ENCODE measurements at regions not wholly inside any gene's neighbourhood (a gene's known extent, or its start where the extent isn't known, plus 50 kb on each side); places are given as distances from the start of the nearest gene placed in this dataset.

DNA sequence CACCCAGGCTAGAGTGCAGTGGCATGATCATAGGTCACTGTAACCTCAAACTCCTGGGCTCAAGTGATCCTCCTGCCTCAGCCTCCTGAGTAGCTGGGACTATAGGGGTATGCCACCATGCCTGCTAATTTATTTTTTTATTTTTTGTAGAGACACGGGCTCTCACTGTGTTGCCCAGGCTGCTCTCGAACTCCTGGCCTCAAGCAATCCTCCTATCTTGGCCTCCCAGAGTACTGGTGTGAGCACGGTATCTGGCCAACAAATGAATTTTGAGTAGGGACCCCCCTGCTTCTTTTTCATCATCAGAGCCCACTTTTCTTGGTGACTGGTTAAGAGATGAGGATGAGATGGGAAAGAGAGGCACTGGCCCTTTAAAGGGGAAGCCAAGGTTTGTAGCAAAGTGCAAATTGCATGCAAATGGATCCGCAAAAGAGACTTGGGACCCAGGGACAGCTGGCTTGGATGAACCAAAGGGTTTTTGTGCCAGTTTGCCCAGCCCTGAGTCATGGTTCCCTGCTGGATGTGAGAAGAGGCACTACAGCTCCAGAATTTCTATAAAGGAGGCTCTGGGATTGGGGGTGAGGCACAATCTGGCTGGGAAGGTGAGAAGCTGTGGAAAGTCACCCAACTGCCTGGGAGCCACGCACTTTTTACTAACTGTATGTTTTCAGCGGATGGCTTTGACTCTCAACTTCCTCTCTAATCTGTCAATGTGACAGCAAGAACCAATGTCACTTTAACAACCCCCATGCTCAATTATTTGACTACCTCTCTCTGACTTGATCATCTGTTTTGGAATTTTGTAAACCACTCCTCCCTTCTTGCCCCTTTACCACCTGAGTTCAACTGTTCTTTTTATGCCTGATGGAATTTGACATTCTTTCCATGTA, 58.7 kb upstream of the RNF24 start:
- TF ChIP-seq, protein P1, sequence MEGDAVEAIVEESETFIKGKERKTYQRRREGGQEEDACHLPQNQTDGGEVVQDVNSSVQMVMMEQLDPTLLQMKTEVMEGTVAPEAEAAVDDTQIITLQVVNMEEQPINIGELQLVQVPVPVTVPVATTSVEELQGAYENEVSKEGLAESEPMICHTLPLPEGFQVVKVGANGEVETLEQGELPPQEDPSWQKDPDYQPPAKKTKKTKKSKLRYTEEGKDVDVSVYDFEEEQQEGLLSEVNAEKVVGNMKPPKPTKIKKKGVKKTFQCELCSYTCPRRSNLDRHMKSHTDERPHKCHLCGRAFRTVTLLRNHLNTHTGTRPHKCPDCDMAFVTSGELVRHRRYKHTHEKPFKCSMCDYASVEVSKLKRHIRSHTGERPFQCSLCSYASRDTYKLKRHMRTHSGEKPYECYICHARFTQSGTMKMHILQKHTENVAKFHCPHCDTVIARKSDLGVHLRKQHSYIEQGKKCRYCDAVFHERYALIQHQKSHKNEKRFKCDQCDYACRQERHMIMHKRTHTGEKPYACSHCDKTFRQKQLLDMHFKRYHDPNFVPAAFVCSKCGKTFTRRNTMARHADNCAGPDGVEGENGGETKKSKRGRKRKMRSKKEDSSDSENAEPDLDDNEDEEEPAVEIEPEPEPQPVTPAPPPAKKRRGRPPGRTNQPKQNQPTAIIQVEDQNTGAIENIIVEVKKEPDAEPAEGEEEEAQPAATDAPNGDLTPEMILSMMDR (IDR thresholded peaks at IDR 0.05) = no peak
- TF ChIP-seq POLR2A (IDR thresholded peaks at IDR 0.05) = no peak
- TF ChIP-seq EP300 (IDR thresholded peaks at IDR 0.05) = no peak
